Common myeloid progenitor, CD34-positive (primary cell): ENCODE measurements at regions not wholly inside any gene's neighbourhood (a gene's known extent, or its start where the extent isn't known, plus 50 kb on each side); places are given as distances from the start of the nearest gene placed in this dataset.

Source experiments
- CTCF ChIA-PET: fragments of 350-600 bp; sonication (Branson Sonifier 250); formaldehyde crosslinking; loops from one replicate; lab custom pipeline; 2021; ENCODE audit warnings: antibody characterized with exemption; lab: Charles Lee
- POLR2A ChIA-PET: fragments of 350-600 bp; sonication (Branson Sonifier 250); formaldehyde crosslinking; loops from one replicate; lab custom pipeline; 2021; ENCODE audit warnings: antibody characterized with exemption; lab: Charles Lee
- DNase-seq, 3 donors: peaks; one replicate each; pipeline versions ENCODE4 v3.0.0 to v3.0.0-alpha.2; 2013
- H3K27ac ChIP-seq, 2 experiments: 1 replicate in 1 of 2; 2 replicates in 1 of 2; pipeline ENCODE4 v1.7.0; 2013; ENCODE audit warnings: inconsistent platforms in 2 of 2, low read length in 2 of 2, mild to moderate bottlenecking in 2 of 2, low read depth in 1 of 2, moderate library complexity in 1 of 2; ENCODE audit not compliant: severe bottlenecking in 2 of 2, insufficient read depth in 1 of 2, poor library complexity in 1 of 2
- H3K27me3 ChIP-seq, 5 experiments: replicated peaks in 2 of 5; 1 replicate in 3 of 5; 2 replicates in 2 of 5; pipeline versions ENCODE4 v1.6.1 to v1.7.0; 2013; ENCODE audit warnings: low read length in 4 of 5, mild to moderate bottlenecking in 2 of 5, moderate library complexity in 2 of 5, inconsistent platforms in 1 of 5; ENCODE audit not compliant: insufficient read depth in 5 of 5, control insufficient read depth in 4 of 5
- H3K36me3 ChIP-seq, 4 experiments: 1 replicate in 2 of 4; 2 replicates in 2 of 4; pipeline versions ENCODE4 v1.6.1 to v1.7.0; 2013; ENCODE audit warnings: low read length in 3 of 4, control low read depth in 1 of 4, mild to moderate bottlenecking in 1 of 4; ENCODE audit not compliant: control insufficient read depth in 4 of 4, insufficient read depth in 4 of 4
- H3K4me1 ChIP-seq, 4 experiments: 1 replicate in 3 of 4; 2 replicates in 1 of 4; pipeline versions ENCODE4 v1.6.1 to v1.7.1; 2013; ENCODE audit warnings: low read length in 3 of 4, mild to moderate bottlenecking in 3 of 4, control low read depth in 1 of 4, inconsistent platforms in 1 of 4, moderate library complexity in 1 of 4; ENCODE audit not compliant: control insufficient read depth in 4 of 4, insufficient read depth in 4 of 4; ENCODE audit errors: control extremely low read depth in 1 of 4
- H3K4me3 ChIP-seq, 7 experiments: 1 replicate in 4 of 7; 2 replicates in 3 of 7; pipeline versions ENCODE4 v1.5.1 to v1.7.0; 2013; ENCODE audit warnings: mild to moderate bottlenecking in 7 of 7, low read length in 6 of 7, moderate library complexity in 6 of 7, inconsistent platforms in 2 of 7, low read depth in 2 of 7, control low read depth in 1 of 7; ENCODE audit not compliant: insufficient read depth in 4 of 7, control insufficient read depth in 1 of 7; ENCODE audit errors: extremely low read depth in 1 of 7
- H3K9me3 ChIP-seq, 5 experiments: 1 replicate in 4 of 5; 2 replicates in 1 of 5; pipeline versions ENCODE4 v1.6.1 to v1.7.1; 2013; ENCODE audit warnings: low read length in 4 of 5, mild to moderate bottlenecking in 2 of 5, inconsistent platforms in 1 of 5, low read depth in 1 of 5, moderate library complexity in 1 of 5; ENCODE audit not compliant: control insufficient read depth in 4 of 5, insufficient read depth in 2 of 5; ENCODE audit errors: control extremely low read depth in 1 of 5
- WGBS: methylation state at CpG from one replicate; pipeline ENCODE4 v1.1.5; 2013; ENCODE audit not compliant: insufficient coverage; 5-methylcytosine and 5-hydroxymethylcytosine counted together

DNA sequence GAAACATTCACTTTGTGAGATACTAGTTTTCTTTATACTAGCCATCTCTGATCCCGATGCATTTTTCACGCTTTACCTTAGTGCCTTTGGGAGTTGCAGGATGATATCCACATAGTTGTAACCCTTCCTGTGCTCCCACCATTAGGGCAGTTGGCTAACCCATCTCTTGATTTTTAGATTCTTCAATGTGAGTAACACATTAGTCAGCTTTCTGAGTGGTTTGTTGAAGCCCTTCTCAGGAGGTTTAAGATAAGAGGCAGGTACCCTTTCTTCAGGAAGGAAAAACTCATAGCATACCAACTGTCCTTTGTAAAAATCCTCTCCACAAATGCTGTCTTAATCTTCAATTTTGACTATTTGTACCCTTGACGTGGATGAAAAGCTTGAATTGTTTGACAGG lies 392.3 kb downstream of the DMAC1 start:
- Histone ChIP-seq H3K9me3 (no peaks in the 10 kb centered on the region), H3K27me3 (no peaks in the 10 kb centered on the region), H3K4me1 (peaks cover 0 to 8% (median 1%) of the 10 kb centered on the region in 4 experiments), H3K4me3 (no peak overlapping the region), H3K36me3 (no peaks in the 10 kb centered on the region), H3K27ac (no peak overlapping the region)
- DNase-seq, result no peak
- CTCF ChIA-PET, result no interaction called here
- POLR2A ChIA-PET, result no interaction called here
- 98% methylated on average over 3 of the region's 3 CpGs for WGBS

DNA sequence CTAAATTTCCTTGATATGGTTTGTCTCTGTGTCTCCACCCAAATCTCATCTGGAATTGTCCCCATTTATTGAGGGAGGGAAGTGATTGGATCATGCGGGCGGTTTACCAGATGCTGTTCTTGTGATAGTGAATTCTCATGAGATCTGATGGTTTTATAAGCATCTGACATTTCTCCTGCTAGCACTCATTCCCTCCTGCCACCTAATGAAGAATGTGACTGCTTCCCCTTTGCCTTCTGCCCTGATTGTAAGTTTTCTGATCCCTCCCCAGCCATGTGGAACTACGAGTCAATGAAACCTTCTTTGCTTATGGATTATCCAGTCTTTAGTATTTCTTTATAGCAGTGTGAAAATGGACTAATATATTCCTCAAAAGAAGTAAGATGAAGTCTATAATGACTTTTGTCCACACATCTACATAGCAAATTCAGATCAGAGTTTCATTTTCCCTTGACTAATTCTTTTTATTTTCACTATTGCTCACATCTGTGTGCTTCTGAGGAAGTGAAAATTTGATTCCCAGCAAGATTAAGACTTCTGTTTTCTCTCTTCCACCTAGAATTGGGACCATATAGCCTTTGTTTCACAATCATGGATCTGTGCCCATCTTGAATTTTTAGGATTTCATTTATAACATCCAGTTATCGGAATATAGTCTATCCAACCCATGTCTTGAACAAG lies 393.5 kb downstream of the DMAC1 start:
- CTCF ChIA-PET, result no interaction called here
- no CpG with 5 or more reads among the region's 4 CpGs for WGBS
- no peak overlapping the region for H3K4me3 ChIP-seq
- H3K27me3 ChIP-seq, result no peaks in the 10 kb centered on the region
- POLR2A ChIA-PET, result no interaction called here
- no peaks in the 10 kb centered on the region for H3K36me3 ChIP-seq
- no peak overlapping the region for H3K27ac ChIP-seq
- H3K9me3 ChIP-seq, result no peaks in the 10 kb centered on the region
- DNase-seq, result peak in 2 of 3 donors; percentile 11 to 17
- peaks cover 0 to 8% (median 1%) of the 10 kb centered on the region in 4 experiments for H3K4me1 ChIP-seq

GRCh38 chr9:7403839-7404487 lies 395.6 kb downstream of the DMAC1 start:
- Histone ChIP-seq H3K27ac (no peak overlapping the region), H3K4me3 (no peak overlapping the region), H3K36me3 (no peaks in the 10 kb centered on the region), H3K9me3 (no peaks in the 10 kb centered on the region), H3K27me3 (no peaks in the 10 kb centered on the region), H3K4me1 (peaks cover 0 to 8% (median 1%) of the 10 kb centered on the region in 4 experiments)
- 74% methylated on average over 7 of the region's 7 CpGs for WGBS
- CTCF ChIA-PET, result interaction anchor here (0.8 to 1.9 kb wide), 2 partner anchors 17 to 351 kb away, joined by 3 to 7 read pairs; no protein-coding TSS in a partner anchor
- no peak for DNase-seq
- POLR2A ChIA-PET, result no interaction called here

DNA sequence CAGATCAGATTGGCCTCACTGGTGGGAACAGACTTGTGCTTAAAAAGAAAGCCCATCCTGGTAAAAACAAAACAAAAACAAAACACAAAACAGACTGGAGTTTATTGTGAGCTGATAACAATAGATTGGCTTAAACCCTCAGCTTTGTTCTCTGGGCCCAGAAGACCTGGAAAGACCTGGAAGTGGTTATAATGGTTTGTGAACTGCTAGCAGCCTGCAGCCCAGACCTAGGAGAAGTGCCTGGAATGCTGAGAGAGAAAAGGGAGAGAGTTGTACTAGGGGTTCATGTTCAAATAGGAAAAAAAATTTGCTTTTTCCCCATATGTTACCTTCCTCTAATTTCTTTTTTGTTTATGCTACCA lies 396.6 kb downstream of the DMAC1 start:
- Histone ChIP-seq H3K4me3 (no peak overlapping the region), H3K27ac (no peak overlapping the region), H3K4me1 (peaks cover 0 to 8% (median 1%) of the 10 kb centered on the region in 4 experiments), H3K9me3 (no peaks in the 10 kb centered on the region), H3K36me3 (no peaks in the 10 kb centered on the region), H3K27me3 (no peaks in the 10 kb centered on the region)
- DNase-seq, result no peak
- ChIA-PET CTCF (interaction anchor here (1.1 to 1.9 kb wide), 2 partner anchors 157 to 350 kb away, joined by 3 to 7 read pairs; no protein-coding TSS in a partner anchor), POLR2A (no interaction called here)

DNA sequence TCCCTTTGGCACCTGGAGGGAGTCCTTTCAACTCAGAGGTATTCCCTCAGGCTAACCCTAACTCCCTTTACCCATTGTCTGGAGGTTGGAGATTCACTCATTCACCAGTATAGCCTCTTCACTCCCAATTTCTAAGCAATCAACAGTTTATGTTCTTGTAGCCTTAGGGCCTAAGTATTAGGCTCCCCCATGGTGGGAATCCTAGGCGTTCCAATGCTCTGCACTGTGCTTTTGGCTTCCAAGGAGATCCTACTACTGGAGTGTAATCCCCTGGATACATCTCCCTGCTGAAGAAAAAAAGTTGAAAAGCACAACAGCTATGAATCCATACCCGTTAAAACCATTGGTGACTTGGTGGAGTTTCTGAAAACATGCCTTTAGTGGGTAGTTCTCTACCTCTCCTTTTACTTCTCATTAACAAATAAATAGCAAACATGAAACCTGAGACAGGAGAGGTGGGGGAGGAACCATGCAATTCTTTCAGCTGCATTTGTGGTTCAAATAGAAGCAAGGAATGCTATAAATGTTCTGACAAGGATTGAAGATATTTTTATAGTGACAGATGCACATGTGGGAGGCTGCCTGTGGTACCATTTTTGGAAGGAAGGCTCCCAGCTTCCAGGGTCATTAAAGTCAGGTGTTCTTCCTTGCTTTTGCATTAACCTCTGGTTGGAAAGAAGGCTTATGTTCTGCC lies 397.1 kb downstream of the DMAC1 start:
- Histone ChIP-seq H3K27me3 (no peaks in the 10 kb centered on the region), H3K27ac (no peak overlapping the region), H3K4me3 (no peak overlapping the region), H3K4me1 (peaks cover 0 to 8% (median 1%) of the 10 kb centered on the region in 4 experiments), H3K36me3 (no peaks in the 10 kb centered on the region), H3K9me3 (no peaks in the 10 kb centered on the region)
- WGBS, result 90% methylated on average over 1 of the region's 2 CpGs
- CTCF ChIA-PET, result interaction anchor here (0.7 to 2.4 kb wide), 11 partner anchors 10 to 1458 kb away, joined by 3 to 12 read pairs (median 3); no protein-coding TSS in a partner anchor
- no peak for DNase-seq
- POLR2A ChIA-PET, result no interaction called here

DNA sequence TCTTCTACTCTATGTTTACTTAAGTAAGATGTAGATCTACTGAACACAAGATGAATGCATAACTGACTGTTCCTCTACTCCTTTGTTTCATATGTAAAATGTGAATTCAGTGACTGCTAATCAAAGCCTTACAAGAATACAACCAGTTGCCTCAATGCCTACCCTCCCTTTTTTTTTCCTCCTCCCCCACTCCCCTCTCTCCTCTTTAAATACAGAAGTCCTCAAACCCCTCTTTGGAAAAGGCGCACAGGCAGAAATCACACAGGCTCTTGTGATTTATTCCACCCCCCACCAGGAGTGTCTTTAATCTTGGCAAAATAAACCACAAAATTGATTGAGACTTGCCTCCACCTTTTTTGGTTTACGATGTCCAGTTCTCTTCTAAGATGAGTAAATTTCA lies 398.5 kb downstream of the DMAC1 start:
- DNase-seq, result no peak
- Histone ChIP-seq H3K36me3 (no peaks in the 10 kb centered on the region), H3K4me3 (no peak overlapping the region), H3K27me3 (no peaks in the 10 kb centered on the region), H3K27ac (no peak overlapping the region), H3K9me3 (no peaks in the 10 kb centered on the region), H3K4me1 (peaks cover 0 to 6% (median 1%) of the 10 kb centered on the region in 4 experiments)
- ChIA-PET POLR2A (no interaction called here), CTCF (interaction anchor here (0.6 to 2.4 kb wide), 5 partner anchors 15 to 1495 kb away, joined by 3 to 12 read pairs (median 3); no protein-coding TSS in a partner anchor)
- WGBS, result 100% methylated on average over 2 of the region's 2 CpGs
